Kidney glomerular epithelial cell (primary cell): ENCODE measurements at regions not wholly inside any gene's neighbourhood (a gene's known extent, or its start where the extent isn't known, plus 50 kb on each side); places are given as distances from the start of the nearest gene placed in this dataset.
"Not testable (repeated sequence)": the region's sequence is repeated elsewhere in the genome, so short reads cannot be mapped to it uniquely, and the experiment has no call there.

Experiments
- DNase-seq: peaks from one replicate; lab custom pipeline; 2025; lab: John Stamatoyannopoulos, UW

DNA sequence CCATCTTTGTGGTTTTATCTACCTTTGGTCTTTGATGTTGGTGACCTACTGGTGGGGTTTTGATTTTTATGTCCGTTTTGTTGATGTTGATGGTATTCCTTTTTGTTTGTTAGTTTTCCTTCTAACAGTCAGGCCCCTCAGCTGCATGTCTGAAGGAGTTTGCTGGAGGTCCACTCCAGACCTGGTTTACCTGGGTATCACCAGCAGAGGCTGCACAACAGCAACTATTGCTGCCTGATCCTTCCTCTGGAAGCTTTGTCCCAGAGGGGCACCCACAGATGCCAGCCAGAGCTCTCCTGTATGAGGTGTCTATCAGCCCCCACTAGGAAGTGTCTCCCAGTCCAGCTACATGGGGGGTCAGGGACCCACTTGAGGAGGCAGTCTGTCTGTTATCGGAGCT, 199.3 kb upstream of the WDFY3 start:
- no peak for DNase-seq

DNA sequence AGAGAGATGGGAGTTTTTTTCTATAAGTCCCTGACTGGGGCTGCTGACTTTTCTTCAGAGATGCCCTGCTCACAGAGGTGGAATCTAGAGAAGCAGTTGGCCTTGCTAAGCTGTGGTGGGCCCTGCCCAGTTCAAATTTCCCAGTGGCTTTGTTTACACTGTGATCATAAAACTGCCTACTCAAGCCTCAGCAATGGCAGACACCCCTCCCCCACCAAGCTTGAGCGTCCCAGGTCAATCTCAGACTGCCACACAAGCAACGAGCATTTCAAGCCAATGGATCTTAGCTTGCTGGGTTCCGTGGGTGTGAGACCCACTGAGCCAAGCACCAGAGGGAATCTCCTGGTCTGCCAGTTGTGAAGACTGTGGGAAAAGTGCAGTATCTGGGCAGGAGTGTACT, 199.8 kb upstream of the WDFY3 start:
- DNase-seq: no peak

DNA sequence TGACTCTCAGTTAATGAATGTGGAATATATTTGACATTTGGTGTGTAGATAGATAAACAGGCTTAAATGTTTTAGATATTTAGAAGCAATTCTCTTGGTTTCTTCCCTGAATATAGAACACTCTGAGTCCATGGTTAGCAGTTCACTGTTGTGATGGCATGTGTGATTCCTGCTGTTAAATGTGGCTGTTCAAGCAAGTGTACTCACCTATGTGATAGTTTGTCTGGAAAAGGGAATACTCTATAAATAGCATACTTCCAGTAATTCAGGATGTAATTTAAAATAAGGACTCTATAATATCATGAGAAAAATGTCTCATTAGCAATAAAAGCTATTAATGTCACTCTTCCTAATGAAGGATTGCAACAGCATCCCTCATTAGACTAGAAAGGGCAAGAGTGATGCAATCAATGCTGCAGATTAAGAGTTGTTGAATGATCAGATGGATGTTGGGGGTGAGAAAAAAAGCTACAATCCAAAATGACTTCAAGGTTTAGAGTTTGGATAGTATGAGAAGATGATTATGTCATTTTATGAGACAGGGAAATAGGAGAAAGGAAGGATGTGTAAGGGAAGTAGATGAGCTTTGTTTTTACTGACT, 201.8 kb upstream of the WDFY3 start:
- no peak for DNase-seq

DNA sequence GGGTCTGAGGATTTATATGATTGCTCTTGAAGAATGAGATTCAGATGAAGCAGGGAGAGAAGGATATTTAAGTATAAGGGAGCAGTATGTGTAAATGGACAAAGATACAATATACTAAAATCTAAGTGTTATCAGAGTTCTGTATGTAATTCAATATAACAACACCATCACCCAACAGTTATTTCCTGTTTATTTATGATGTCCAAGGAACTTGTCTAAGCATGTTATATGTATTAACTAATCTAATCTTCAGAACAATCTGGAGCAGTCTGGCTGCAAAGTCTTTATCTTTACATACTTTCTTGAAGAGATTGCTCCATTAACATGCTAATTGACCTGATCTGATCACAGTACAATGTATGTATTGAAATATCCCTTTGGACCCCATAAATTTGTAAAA, 203.8 kb upstream of the WDFY3 start:
- no peak for DNase-seq

DNA sequence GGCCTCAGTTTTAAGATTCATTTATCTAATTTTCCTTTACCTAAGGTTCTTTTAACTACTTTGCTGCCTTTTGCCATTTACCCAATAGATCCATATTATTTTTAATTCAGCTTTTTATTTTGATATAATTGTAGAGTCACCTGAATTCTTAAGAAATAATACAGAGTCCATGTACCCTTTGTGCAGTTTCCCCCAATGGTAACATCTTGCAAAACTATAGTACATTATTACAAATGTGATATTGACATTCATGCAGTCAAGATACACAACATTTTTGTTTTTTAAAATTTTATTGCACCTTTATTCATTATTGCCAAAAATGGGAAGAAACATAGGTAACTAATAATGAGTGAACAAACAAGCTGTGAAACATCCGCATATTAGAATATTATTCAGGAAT, 208.7 kb upstream of the WDFY3 start:
- no peak for DNase-seq

DNA sequence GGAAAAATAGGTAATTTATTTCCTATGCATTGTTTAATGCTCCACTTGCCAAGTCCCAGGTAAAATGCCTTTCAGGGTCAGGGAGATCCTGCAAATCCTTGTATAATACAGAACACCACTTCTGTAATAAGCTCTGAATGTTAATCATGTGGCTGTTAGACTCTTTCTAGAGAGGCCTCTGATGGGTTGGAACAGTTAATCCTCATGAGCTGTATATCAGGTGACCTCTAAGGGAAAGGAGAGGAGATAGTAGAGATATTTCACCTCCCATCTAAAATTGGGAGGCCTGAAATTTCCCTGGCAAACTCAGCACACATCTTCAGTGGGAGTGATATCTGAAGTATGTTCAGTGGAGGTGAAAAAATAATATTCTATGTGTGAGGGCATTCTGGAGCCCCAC, 210.6 kb upstream of the WDFY3 start:
- DNase-seq: no peak

DNA sequence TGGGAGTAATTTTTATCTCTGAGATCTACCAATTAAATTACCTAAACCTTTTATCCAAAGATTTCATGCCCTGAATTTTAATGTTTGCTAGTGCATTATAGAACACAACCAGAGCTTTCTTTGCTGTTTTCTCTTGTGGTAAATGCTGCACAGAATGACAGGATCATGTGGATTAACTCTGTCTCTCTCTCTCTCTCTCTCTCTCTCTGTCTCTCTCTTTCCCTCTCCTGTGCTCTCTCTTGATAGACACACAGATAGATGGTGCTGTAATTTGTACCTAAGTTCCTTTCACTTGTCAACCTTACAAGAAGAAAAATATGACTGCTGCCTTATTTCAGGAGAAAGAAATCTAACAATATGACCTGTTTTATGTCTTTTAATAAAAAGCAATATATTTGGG, 211.2 kb upstream of the WDFY3 start:
- DNase-seq: no peak

DNA sequence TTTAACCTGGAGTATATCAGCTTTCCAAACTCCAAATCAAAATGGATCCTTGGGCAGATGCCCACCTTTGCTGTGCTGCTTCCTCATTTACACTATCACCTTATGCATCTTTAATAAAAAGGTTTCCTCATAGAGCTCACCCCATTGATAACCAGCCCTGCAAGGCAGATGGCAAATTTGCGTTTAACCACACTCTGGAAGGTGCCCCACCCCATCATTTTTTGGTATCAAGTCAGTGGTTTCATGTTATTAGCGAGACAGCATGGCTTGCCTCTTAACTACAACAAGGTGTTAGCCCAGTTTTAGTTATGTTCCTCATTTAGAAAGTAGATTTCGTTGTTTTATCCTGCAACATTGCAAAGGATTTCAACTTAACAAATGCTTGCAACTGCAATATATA, 214.0 kb upstream of the WDFY3 start:
- DNase-seq: no peak

DNA sequence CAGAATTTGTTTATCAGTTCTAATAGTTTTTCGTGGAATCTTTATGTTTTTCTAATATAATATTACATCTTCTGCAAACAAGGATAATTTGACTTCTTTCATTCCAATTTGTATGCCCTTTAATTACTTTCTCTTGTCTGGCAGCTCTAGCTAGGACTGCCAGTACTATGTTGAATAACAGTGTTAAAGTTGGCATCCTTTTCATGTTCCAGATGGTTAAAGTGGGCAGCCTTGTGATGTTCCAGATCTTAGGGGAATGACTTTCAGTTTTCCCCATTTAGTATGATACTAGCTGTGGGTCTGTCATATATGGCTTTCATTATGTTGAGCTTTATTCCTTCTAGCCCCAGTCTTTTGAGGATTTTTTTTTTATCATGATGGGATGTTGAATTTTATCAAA, 220.6 kb upstream of the WDFY3 start:
- no peak for DNase-seq

DNA sequence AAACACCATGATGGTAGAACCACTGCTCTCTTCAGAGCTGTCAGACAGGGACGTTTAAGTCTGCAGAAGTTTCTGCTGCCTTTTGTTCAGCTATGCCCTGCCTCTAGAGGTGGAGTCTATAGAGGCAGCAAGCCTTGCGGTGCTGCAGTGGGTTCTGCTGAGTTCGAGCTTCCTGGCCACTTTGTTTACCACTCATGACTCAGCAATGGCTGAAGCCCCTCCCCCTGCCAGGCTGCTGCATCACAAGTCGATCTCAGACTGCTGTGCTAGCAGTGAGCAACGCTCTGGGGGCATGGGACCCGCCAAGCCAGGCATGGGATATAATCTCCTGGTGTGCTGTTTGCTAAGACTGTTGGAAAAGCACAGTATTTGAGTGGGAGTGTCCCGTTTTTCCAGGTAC, 229.5 kb upstream of the WDFY3 start:
- not testable (repeated sequence) for DNase-seq

DNA sequence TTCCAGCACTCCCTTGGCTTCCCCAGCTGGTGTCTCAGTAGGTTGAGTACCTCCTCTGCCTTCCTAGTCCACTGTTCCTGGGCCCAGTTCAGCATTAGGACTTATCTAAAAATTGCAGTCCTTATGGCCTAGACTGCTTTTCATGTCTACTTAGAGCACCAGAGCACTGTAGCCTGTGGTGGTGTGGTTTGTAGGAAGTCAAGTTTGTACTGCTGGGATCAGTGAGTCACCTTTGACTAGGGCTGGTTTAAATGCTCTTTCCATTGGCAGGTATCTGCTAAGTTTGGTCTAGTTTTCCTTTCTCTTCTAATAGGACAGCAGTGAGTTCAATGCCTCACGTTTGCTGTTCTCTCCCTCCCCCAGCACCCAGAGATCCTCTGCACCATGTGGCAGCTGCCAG, 233.6 kb upstream of the WDFY3 start:
- DNase-seq: no peak

DNA sequence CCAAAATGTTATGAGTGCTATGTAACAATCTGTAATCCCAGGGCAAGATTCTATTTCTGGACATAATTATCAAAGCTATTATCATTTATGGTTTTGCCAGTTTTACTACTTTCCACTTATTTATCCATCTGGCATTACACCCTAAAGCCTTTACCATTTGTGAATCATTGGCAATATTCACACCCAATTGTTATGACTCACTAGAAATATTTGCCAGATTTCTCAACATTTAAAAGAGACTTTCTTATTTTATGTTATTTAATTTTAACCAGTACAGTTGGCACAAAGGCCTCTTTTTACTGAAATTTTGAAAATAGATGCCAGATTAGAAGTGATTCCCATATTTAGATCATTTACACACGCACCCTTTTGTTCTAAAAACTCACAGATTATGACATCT, 242.7 kb upstream of the WDFY3 start:
- DNase-seq: no peak

DNA sequence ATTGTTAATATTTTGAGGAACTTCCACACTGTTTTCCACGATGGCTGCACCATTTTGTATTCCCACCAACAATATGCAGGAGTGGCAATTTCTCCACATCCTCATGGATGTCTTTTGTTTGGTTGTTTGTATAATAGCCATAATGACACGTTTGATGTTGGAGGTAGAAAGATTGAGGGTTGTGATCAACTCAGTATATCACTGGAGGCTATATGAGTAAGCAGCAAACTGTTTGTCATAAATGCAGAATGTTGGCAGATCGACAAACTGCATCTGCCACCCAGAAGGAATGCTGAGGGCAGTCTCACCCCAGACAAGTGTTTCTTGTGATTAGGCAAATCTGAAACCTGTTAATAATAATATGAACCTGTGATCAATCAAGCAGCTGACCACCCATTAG, 243.9 kb upstream of the WDFY3 start:
- no peak for DNase-seq

DNA sequence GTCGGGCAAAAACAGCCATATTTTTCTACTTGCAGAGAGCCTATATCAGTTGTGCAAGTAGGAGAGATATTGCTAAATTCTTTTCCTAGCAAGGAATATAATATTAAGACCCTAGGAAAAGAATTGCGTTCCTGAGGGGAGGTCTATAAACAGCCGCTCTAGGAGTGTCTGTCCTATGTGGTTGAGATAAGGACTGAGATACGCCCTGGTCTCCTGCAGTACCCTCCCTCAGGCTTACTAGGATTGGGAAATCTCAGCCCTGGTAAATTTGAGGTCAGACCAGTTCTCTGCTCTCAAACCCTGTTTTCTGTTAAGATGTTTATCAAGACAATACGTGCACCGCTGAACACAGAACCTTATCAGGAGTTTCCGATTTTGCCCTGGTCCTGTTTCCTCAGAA, 250.1 kb upstream of the WDFY3 start:
- not testable (repeated sequence) for DNase-seq

DNA sequence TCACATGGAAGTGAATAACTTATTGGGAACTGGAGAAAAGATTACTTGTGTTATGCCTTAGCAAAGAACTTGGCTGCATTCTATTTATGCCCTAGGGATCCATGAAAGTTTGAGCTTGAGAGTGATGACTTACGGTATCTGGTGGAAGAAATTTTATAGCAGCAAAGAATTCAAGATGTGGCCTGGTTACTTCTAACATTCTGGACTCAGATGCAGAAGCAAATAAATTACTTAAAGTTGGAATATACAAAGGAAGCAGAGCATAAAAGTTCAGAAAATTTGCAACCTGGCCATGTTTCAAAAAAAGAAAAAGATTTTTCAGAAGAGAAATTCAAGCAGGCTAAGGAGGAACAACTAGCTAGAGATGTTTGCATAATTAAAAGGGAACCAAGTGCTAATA, 252.3 kb upstream of the WDFY3 start:
- no peak for DNase-seq

DNA sequence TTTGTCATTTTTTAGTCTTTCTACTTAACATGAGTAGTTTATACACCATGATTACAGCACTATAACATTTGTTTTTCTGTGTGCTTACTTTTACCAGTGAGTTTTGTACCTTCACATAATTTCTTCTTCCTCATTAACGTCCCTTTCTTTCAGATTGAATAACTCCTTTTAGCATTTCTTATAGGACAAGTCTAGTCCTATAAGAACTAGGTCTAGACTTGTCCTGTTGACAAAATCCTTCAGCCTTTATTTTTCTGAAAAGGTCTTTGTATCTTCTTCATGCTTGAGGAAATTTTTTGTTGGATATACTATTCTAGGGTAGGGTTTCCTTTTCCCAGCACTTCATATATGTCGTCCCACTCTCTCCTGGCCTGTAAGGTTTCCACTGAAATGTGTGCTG, 253.3 kb upstream of the ARHGAP24 start:
- DNase-seq: no peak

DNA sequence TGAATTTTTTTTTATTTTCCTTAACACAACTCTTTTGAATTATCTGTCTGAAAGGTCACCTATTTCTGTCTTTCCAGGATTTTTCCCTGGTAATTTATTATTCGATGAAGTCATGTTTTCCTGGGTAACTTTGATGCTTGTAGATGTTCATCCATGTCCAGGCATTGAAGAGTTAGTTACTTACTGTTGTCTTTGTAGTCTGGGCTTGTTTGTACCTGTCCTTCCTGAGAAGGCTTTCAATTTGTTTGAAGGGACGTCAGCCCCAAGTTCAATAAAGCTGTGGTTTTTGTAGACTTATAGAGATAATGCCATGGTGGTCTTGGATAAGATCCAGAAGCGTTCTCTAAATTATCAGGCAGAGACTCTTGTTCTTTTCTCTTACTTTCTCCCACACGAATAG, 252.4 kb upstream of the ARHGAP24 start:
- no peak for DNase-seq

DNA sequence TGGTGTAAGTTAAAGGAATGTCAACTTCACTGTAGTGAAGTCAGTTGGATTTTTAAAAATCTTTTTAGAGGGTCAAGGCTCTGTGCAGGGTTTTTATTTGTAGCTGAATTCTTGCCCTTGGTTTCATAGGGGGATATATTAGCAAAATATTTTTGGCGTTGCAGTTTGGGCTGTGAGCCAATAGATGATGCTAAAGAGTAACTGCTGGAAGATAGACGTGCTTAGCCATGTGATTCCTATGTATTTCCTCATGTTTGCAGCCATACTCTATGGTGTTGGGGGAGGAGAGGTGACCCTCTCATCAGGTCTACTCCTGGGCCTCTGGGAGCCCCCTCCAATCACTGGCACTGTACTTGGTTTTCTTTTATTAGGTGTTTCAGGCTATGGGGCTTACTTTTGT, 246.7 kb upstream of the ARHGAP24 start:
- no peak for DNase-seq

DNA sequence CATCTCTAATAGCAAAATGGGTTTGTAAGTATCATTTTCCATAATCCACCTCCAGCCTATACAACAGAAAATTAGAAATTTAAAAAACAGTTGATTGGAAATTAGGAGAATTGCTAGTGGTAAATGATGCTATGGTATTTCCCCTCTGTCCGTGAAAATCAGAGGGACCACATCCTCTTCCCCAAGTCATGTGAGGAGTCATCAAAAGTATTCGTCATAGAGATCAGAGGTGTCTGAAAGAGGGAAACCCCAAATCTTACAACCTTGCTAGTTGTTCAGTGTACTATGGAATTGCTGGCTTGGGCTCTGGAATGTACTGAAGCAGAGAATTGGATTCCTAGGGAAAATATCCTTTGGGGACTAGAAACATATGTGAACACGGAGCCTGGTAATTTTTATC, 241.4 kb upstream of the ARHGAP24 start:
- DNase-seq: no peak

DNA sequence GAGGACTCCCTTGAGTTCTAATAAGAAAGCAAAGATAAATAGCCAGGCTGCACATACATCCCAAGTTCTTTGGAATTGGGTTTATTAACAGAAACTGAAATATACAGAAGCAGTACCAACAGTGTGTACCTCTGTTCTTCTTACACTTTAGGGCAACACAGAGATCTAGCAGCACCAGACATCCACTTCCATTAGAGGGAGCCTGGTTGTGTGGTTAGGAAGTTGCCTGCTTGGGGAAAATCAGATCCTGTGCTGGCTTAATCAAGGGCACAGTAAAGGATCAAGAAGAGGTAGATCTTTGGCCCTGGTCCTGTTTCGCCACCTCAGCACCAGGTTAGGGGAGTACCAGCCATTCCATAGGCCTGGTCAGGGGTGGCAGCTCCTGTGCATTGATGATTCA, 231.1 kb upstream of the ARHGAP24 start:
- no peak for DNase-seq

DNA sequence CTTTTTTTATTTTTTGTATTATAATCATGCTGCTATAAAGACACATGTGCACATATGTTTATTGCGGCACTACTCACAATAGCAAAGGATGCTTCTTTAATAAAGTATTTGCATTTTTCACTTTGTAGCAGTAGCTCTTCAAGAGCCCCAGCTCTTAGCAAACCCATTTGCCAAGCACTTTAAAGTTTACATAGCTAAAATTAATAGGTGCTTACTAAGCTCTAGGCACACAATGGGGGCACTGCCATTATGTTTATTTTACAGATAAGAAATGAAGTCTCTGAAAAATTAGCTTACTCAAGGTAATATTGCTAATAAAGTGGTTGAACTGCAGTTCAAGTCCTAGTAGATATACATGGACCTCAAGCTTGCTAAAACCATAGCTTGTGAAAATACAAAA, 230.3 kb upstream of the ARHGAP24 start:
- DNase-seq: no peak

DNA sequence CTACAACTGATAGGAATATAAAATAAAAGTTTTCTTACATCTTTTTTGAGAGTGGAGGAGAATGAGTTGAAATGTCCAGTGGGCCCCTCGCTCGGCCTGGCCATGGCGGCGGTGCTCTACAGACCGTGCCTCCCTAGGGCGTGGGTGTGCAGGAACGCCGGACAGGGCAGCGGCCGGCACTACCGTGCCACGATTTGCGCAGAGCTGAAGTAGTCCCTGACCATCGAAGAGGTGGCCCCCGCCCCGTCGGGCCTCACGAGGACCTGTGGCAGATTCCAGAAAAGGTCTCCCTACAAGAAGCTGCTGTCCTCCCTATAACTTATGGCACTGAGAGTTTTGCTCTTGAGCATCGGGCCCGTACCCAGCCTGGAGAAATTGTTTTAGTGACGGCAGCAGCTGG, 228.9 kb upstream of the ARHGAP24 start:
- no peak for DNase-seq

DNA sequence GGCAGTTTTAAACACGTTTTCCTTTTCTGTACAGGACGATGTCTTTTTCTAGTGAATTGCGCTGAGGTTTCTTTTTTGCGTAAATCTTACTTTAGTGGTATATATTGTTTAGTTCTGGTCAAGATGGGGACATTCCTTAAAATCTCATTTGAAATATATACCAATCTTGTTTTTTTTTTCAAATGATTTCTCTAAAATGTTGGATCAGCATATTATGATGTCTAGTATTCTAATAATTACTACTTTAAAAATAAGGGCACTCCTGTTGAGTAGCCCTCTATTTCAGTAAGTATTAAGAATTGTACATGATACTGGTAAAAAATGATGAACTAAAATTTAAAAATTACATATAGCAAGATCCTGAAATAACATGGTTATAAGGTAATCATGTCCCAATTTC, 224.1 kb upstream of the ARHGAP24 start:
- DNase-seq: no peak

DNA sequence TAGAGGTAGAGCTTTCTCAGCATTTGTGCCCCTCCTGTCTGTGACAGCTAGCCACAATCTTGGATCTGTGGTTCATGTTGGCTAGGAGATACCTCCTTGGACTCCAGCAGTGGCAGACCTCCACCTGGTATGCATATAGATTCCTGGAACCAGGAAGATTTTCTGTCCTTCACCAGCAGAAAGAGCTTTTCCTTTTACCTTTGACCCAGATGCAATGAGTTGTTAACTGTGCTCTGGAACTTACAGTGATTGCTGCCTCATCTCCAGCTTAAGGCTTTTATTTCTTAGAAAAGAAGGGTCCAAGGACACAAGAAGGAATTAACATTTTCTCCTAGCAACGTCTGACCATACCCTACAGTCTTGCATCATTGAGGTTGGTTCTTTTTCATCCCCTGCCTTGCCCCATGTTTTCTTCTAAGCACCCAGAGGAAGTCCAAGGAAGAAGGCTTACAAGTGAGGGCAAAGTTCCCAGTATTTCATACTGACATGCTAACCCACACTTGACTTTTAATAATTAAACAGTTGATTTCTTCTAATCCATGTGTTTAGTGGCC, 217.1 kb upstream of the ARHGAP24 start:
- DNase-seq: no peak

DNA sequence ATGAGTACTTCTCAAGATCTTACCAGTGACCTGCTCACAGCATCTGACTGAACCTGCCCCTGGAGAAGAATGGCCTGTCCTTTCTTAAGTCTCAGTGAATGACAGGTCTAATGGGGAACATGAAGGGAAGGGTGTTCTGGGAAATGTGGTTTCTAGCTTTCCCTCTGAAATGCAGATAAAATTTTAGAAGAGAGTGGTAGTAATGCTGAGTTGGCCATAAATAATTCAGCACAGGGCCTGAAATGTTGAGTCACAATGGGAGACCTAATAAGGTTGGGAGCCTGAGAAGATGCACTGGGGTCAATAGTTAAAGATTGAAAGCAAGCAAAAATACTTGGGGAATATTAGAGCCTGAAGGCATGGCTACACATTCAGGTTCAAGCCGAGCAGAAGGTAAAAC, 214.9 kb upstream of the ARHGAP24 start:
- DNase-seq: no peak
